ENCODE measurements at regions not wholly inside any gene's neighbourhood (a gene's known extent, or its start where the extent isn't known, plus 50 kb on each side); places are given as distances from the start of the nearest gene placed in this dataset.

GRCh38 chr1:208298593-208299269 is 54.5 kb upstream of the PLXNA2 start:
- no peak for TF ChIP-seq EZH2phosphoT487 (IDR thresholded peaks at IDR 0.05; ENCODE audit: low read length)
- TF ChIP-seq, protein P1, sequence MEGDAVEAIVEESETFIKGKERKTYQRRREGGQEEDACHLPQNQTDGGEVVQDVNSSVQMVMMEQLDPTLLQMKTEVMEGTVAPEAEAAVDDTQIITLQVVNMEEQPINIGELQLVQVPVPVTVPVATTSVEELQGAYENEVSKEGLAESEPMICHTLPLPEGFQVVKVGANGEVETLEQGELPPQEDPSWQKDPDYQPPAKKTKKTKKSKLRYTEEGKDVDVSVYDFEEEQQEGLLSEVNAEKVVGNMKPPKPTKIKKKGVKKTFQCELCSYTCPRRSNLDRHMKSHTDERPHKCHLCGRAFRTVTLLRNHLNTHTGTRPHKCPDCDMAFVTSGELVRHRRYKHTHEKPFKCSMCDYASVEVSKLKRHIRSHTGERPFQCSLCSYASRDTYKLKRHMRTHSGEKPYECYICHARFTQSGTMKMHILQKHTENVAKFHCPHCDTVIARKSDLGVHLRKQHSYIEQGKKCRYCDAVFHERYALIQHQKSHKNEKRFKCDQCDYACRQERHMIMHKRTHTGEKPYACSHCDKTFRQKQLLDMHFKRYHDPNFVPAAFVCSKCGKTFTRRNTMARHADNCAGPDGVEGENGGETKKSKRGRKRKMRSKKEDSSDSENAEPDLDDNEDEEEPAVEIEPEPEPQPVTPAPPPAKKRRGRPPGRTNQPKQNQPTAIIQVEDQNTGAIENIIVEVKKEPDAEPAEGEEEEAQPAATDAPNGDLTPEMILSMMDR (IDR thresholded peaks at IDR 0.05; ENCODE audit: low read length): no peak

Data from MM.1S (cell line).